ENCODE measurements at regions not wholly inside any gene's neighbourhood (a gene's known extent, or its start where the extent isn't known, plus 50 kb on each side); places are given as distances from the start of the nearest gene placed in this dataset.

GRCh38 chr5:61674378-61674777 is 342.3 kb downstream of the ZSWIM6 start:
- Histone ChIP-seq H3K36me3 (no peaks in the 10 kb centered on the region), H3K4me3 (no peak overlapping the region), H3K4me1 (no peaks in the 10 kb centered on the region), H3K27me3 (no peaks in the 10 kb centered on the region), H3K27ac (no peak overlapping the region), H3K9me3 (no peaks in the 10 kb centered on the region)
- DNase-seq (ENCODE audit: extremely low spot score in 2 of 2), result no peak
- intact Hi-C loops (cut with DNase I), result no loop called here
- TF ChIP-seq CTCF (IDR thresholded peaks at IDR 0.05), result no peak
- no peak for TF ChIP-seq POLR2AphosphoS5 (IDR thresholded peaks at IDR 0.05; ENCODE audit: insufficient read depth in 1 of 2, low read depth in 1 of 2)
- TF ChIP-seq POLR2A (IDR thresholded peaks at IDR 0.05), result no peak

GRCh38 chr5:61675015-61675692 is 343.1 kb downstream of the ZSWIM6 start:
- no peak for DNase-seq (ENCODE audit: extremely low spot score in 2 of 2)
- intact Hi-C loops (cut with DNase I), result no loop called here
- Histone ChIP-seq H3K4me3 (no peak overlapping the region), H3K27ac (no peak overlapping the region), H3K36me3 (no peaks in the 10 kb centered on the region), H3K4me1 (no peaks in the 10 kb centered on the region), H3K9me3 (no peaks in the 10 kb centered on the region), H3K27me3 (no peaks in the 10 kb centered on the region)
- no peak for TF ChIP-seq POLR2A (IDR thresholded peaks at IDR 0.05)
- TF ChIP-seq POLR2AphosphoS5 (IDR thresholded peaks at IDR 0.05; ENCODE audit: insufficient read depth in 1 of 2, low read depth in 1 of 2), result no peak
- TF ChIP-seq CTCF (IDR thresholded peaks at IDR 0.05), result no peak

GRCh38 chr5:61677220-61677619 is 345.2 kb downstream of the ZSWIM6 start:
- H3K9me3 ChIP-seq, result no peaks in the 10 kb centered on the region
- TF ChIP-seq CTCF (IDR thresholded peaks at IDR 0.05), result no peak
- H3K4me3 ChIP-seq, result no peak overlapping the region
- no peak overlapping the region for H3K27ac ChIP-seq
- H3K36me3 ChIP-seq, result no peaks in the 10 kb centered on the region
- no peaks in the 10 kb centered on the region for H3K27me3 ChIP-seq
- intact Hi-C loops (cut with DNase I), result no loop called here
- no peaks in the 10 kb centered on the region for H3K4me1 ChIP-seq
- DNase-seq (ENCODE audit: extremely low spot score in 2 of 2), result no peak

GRCh38 chr5:61678966-61679365 is 346.9 kb downstream of the ZSWIM6 start:
- Histone ChIP-seq H3K27me3 (no peaks in the 10 kb centered on the region), H3K4me3 (no peak overlapping the region), H3K27ac (no peak overlapping the region), H3K9me3 (no peaks in the 10 kb centered on the region), H3K36me3 (no peaks in the 10 kb centered on the region), H3K4me1 (no peaks in the 10 kb centered on the region)
- no peak for DNase-seq (ENCODE audit: extremely low spot score in 2 of 2)
- intact Hi-C loops (cut with DNase I), result no loop called here
- TF ChIP-seq POLR2A (IDR thresholded peaks at IDR 0.05) (no peak), POLR2AphosphoS5 (IDR thresholded peaks at IDR 0.05; ENCODE audit: insufficient read depth in 1 of 2, low read depth in 1 of 2) (no peak), CTCF (IDR thresholded peaks at IDR 0.05) (no peak)

- no peak for DNase-seq (ENCODE audit: extremely low spot score in 2 of 2)
- no peak for TF ChIP-seq POLR2AphosphoS5 (IDR thresholded peaks at IDR 0.05; ENCODE audit: insufficient read depth in 1 of 2, low read depth in 1 of 2)
- TF ChIP-seq POLR2A (IDR thresholded peaks at IDR 0.05), result no peak
- no peak for TF ChIP-seq CTCF (IDR thresholded peaks at IDR 0.05)
- Histone ChIP-seq H3K4me1 (no peaks in the 10 kb centered on the region), H3K27ac (no peak overlapping the region), H3K36me3 (no peaks in the 10 kb centered on the region), H3K27me3 (no peaks in the 10 kb centered on the region), H3K4me3 (no peak overlapping the region), H3K9me3 (no peaks in the 10 kb centered on the region)
- intact Hi-C loops (cut with DNase I), result no loop called here
These were observed 347.5 kb downstream of the ZSWIM6 start for GRCh38 chr5:61679562-61679961.

Data from vagina (tissue), 2 donors.